ENCODE measurements at regions not wholly inside any gene's neighbourhood (a gene's known extent, or its start where the extent isn't known, plus 50 kb on each side); places are given as distances from the start of the nearest gene placed in this dataset.

DNA sequence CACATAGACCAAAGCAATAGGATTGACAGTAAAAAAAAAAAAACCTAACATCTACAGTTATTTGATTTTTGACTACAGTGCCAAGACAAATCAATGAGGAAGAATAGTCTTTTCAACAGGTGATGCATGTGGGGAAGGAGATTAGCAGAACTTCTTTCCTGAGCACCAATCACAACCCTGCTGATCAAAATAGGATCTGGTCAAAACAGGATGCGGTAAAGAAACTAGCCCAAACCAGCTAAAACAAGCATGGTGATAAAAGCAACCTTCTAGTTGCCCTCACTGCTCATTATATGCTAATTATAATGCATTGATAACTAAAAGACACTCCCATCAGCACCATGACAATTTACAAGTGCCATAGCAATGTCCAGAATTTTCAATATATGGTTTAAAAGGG lies 667.5 kb downstream of the GRXCR1 start:
- TF ChIP-seq TAF1 (IDR thresholded peaks at IDR 0.05; ENCODE audit: borderline replicate concordance, insufficient read depth, low read length), result no peak
- TF ChIP-seq, protein P1, sequence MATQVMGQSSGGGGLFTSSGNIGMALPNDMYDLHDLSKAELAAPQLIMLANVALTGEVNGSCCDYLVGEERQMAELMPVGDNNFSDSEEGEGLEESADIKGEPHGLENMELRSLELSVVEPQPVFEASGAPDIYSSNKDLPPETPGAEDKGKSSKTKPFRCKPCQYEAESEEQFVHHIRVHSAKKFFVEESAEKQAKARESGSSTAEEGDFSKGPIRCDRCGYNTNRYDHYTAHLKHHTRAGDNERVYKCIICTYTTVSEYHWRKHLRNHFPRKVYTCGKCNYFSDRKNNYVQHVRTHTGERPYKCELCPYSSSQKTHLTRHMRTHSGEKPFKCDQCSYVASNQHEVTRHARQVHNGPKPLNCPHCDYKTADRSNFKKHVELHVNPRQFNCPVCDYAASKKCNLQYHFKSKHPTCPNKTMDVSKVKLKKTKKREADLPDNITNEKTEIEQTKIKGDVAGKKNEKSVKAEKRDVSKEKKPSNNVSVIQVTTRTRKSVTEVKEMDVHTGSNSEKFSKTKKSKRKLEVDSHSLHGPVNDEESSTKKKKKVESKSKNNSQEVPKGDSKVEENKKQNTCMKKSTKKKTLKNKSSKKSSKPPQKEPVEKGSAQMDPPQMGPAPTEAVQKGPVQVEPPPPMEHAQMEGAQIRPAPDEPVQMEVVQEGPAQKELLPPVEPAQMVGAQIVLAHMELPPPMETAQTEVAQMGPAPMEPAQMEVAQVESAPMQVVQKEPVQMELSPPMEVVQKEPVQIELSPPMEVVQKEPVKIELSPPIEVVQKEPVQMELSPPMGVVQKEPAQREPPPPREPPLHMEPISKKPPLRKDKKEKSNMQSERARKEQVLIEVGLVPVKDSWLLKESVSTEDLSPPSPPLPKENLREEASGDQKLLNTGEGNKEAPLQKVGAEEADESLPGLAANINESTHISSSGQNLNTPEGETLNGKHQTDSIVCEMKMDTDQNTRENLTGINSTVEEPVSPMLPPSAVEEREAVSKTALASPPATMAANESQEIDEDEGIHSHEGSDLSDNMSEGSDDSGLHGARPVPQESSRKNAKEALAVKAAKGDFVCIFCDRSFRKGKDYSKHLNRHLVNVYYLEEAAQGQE (IDR thresholded peaks at IDR 0.05; ENCODE audit: insufficient read depth in 1 of 2, low read depth in 2 of 2, low read length in 2 of 2), result no peak
- TF ChIP-seq SIN3A (IDR thresholded peaks at IDR 0.05; ENCODE audit: borderline replicate concordance, insufficient read depth, low read length), result no peak
- no peak for TF ChIP-seq FOXP2 (optimal IDR thresholded peaks at IDR 0.05; ENCODE audit: borderline replicate concordance, extremely low read depth, extremely low read length, insufficient read depth)
- no peak for TF ChIP-seq POLR2AphosphoS5 (IDR thresholded peaks at IDR 0.05; ENCODE audit: low read depth, low read length)

DNA sequence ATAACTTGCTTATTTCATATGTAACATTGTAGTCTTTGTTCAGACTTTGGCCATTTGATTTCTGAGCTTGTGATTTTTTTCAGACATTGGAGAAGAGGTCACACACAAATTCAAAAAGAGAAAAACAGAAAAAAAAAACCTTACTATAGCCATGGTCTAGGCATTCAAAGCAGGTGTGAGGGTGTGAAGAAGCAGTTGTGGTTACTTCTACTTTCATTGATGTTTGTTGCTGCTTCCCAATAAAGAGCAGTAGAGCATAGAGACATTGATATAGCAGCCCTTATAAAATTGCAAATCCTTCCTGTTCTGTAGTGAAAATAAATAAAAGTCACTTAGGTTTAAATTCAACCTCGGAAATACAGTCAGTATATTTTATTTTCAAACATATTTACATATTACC lies 671.6 kb downstream of the GRXCR1 start:
- TF ChIP-seq POLR2AphosphoS5 (IDR thresholded peaks at IDR 0.05; ENCODE audit: low read depth, low read length) (no peak), TAF1 (IDR thresholded peaks at IDR 0.05; ENCODE audit: borderline replicate concordance, insufficient read depth, low read length) (no peak), SIN3A (IDR thresholded peaks at IDR 0.05; ENCODE audit: borderline replicate concordance, insufficient read depth, low read length) (no peak), FOXP2 (optimal IDR thresholded peaks at IDR 0.05; ENCODE audit: borderline replicate concordance, extremely low read depth, extremely low read length, insufficient read depth) (no peak)
- TF ChIP-seq, protein P1 (IDR thresholded peaks at IDR 0.05; ENCODE audit: insufficient read depth in 1 of 2, low read depth in 2 of 2, low read length in 2 of 2), result no peak

DNA sequence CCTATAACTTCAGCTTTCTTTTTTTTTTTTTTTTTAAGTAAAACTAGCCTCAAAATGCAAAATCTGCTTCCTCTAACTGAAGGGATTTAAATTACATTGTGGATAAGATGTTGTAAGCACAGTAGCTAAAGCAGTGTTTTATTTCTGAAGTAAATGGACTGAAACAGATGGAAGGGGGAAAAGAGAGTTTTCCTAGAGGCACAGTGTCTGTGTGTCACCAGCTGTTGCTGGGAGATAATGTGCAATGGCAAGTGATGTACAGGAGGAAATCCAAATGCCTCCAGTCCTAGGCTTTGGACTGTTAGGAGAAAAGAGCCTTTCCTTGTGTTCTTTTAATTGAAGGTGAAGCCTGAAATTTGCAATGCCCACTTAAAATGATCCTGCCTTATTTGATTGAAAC lies 672.1 kb downstream of the GRXCR1 start:
- TF ChIP-seq POLR2AphosphoS5 (IDR thresholded peaks at IDR 0.05; ENCODE audit: low read depth, low read length), result no peak
- TF ChIP-seq, protein P1 (IDR thresholded peaks at IDR 0.05; ENCODE audit: insufficient read depth in 1 of 2, low read depth in 2 of 2, low read length in 2 of 2), result no peak
- no peak for TF ChIP-seq FOXP2 (optimal IDR thresholded peaks at IDR 0.05; ENCODE audit: borderline replicate concordance, extremely low read depth, extremely low read length, insufficient read depth)
- no peak for TF ChIP-seq TAF1 (IDR thresholded peaks at IDR 0.05; ENCODE audit: borderline replicate concordance, insufficient read depth, low read length)
- TF ChIP-seq SIN3A (IDR thresholded peaks at IDR 0.05; ENCODE audit: borderline replicate concordance, insufficient read depth, low read length), result no peak

DNA sequence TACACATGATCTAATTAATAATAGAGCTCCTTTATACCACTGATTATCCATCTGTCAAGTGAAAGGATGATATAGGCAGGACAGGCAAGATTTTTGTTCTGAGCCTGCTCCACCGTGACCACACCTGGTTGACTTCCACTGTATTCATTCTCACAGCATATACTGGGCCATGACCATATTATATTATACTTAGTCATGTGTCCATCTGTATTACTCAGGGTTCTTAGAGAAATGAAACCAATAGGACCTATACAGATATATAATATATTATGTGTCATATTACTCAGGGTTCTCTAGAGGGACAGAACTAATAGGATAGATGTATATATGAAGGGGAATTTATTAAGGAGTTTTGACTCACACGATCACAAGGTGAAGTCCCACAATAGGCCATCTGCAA lies 675.1 kb downstream of the GRXCR1 start:
- no peak for TF ChIP-seq TAF1 (IDR thresholded peaks at IDR 0.05; ENCODE audit: borderline replicate concordance, insufficient read depth, low read length)
- no peak for TF ChIP-seq FOXP2 (optimal IDR thresholded peaks at IDR 0.05; ENCODE audit: borderline replicate concordance, extremely low read depth, extremely low read length, insufficient read depth)
- no peak for TF ChIP-seq POLR2AphosphoS5 (IDR thresholded peaks at IDR 0.05; ENCODE audit: low read depth, low read length)
- TF ChIP-seq, protein P1 (IDR thresholded peaks at IDR 0.05; ENCODE audit: insufficient read depth in 1 of 2, low read depth in 2 of 2, low read length in 2 of 2), result no peak
- TF ChIP-seq SIN3A (IDR thresholded peaks at IDR 0.05; ENCODE audit: borderline replicate concordance, insufficient read depth, low read length), result no peak

DNA sequence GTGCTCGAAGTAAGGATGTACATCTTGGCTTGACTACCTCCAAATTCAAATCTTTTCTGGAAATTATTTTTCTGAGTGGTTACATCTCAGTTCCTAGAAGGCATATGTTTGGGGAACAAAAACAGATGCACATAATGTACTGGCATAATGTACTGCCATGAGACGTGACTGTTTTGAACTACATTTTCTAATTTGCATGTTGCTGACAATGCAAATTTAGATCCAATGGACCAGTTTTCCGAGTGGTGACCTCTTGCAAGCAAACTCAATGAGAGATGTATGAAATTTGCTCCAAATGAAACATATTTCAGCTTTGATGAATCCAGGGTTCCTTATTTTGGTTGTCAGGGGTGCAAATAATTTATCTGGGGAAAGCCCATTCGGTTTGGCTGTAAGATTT lies 694.3 kb downstream of the GRXCR1 start:
- TF ChIP-seq POLR2AphosphoS5 (IDR thresholded peaks at IDR 0.05; ENCODE audit: low read depth, low read length), result no peak
- no peak for TF ChIP-seq SIN3A (IDR thresholded peaks at IDR 0.05; ENCODE audit: borderline replicate concordance, insufficient read depth, low read length)
- no peak for TF ChIP-seq FOXP2 (optimal IDR thresholded peaks at IDR 0.05; ENCODE audit: borderline replicate concordance, extremely low read depth, extremely low read length, insufficient read depth)
